OCI-LY1 (cell line): ENCODE measurements at regions not wholly inside any gene's neighbourhood (a gene's known extent, or its start where the extent isn't known, plus 50 kb on each side); places are given as distances from the start of the nearest gene placed in this dataset.

Experiments
- H2AFZ ChIP-seq: fragments of 200-600 bp; sonication (generic), shearing (Covaris generic); 2 replicates; pipeline ENCODE4 v1.6.0; 2014; ENCODE audit warnings: antibody characterized with exemption, mild to moderate bottlenecking, low read length
- H3F3A ChIP-seq: fragments of 200-600 bp; sonication (generic), shearing (Covaris generic); 2 replicates; pipeline ENCODE4 v1.6.0; 2014; ENCODE audit warnings: mild to moderate bottlenecking, antibody characterized with exemption, low read length, moderate library complexity; ENCODE audit not compliant: insufficient read depth
- H3K27ac ChIP-seq: fragments of 200-600 bp; sonication (generic); 2 replicates; pipeline ENCODE4 v1.5.1; 2014; ENCODE audit warnings: low read length, mixed run types, mild to moderate bottlenecking, low read depth; ENCODE audit not compliant: poor library complexity, severe bottlenecking
- H3K27me3 ChIP-seq: fragments of 200-600 bp; sonication (generic); 2 replicates; pipeline ENCODE4 v1.6.0; 2014; ENCODE audit warnings: antibody characterized with exemption, mild to moderate bottlenecking, low read length, moderate library complexity; ENCODE audit not compliant: insufficient read depth
- H3K36me3 ChIP-seq: fragments of 200-600 bp; sonication (generic); 2 replicates; pipeline ENCODE4 v1.6.1; 2014; ENCODE audit warnings: mild to moderate bottlenecking, antibody characterized with exemption, low read length, moderate library complexity, mixed read lengths; ENCODE audit not compliant: insufficient read depth
- H3K4me1 ChIP-seq: fragments of 200-600 bp; sonication (generic); 2 replicates; pipeline ENCODE4 v1.5.1; 2014; ENCODE audit warnings: mild to moderate bottlenecking, low read length, moderate library complexity; ENCODE audit not compliant: insufficient read depth, severe bottlenecking
- H3K4me2 ChIP-seq: fragments of 200-600 bp; sonication (generic), shearing (Covaris generic); 2 replicates; pipeline ENCODE4 v1.6.1; 2014; ENCODE audit warnings: low read length
- H3K4me3 ChIP-seq: fragments of 200-600 bp; sonication (generic); 2 replicates; pipeline ENCODE4 v1.5.1; 2014; ENCODE audit warnings: low read length, low read depth, mild to moderate bottlenecking, mixed read lengths; ENCODE audit not compliant: poor library complexity, severe bottlenecking
- H3K79me2 ChIP-seq: fragments of 200-600 bp; shearing (Covaris generic); 2 replicates; pipeline ENCODE4 v1.6.1; 2016; ENCODE audit warnings: mixed run types, low read length, mixed read lengths; ENCODE audit not compliant: insufficient read depth
- H3K9ac ChIP-seq: fragments of 200-600 bp; sonication (generic), shearing (Covaris generic); 2 replicates; pipeline ENCODE4 v1.6.1; 2014; ENCODE audit warnings: mild to moderate bottlenecking, low read length, mixed read lengths
- H3K9me2 ChIP-seq: fragments of 200-600 bp; sonication (generic), shearing (Covaris generic); 2 replicates; pipeline ENCODE4 v1.6.1; 2014; ENCODE audit warnings: low read depth, mild to moderate bottlenecking, low read length, mixed read lengths
- H3K9me3 ChIP-seq: fragments of 200-600 bp; shearing (Covaris generic); 2 replicates; pipeline ENCODE4 v1.6.1; 2014; ENCODE audit warnings: low read length, mixed read lengths
- H4K20me1 ChIP-seq: fragments of 200-600 bp; sonication (generic), shearing (Covaris generic); 2 replicates; pipeline ENCODE4 v1.6.0; 2016; ENCODE audit warnings: mild to moderate bottlenecking, low read length; ENCODE audit not compliant: insufficient read depth
- CTCF ChIP-seq: fragments of 200-600 bp; sonication (generic), shearing (Covaris generic); IDR thresholded peaks from 2 replicates; pipeline ENCODE4 v1.5.1; 2017; ENCODE audit warnings: mild to moderate bottlenecking, antibody characterized with exemption, low read length, moderate library complexity, mixed read lengths
- EZH2 ChIP-seq: fragments of 200-600 bp; sonication (generic), shearing (Covaris generic); IDR thresholded peaks from 2 replicates; pipeline ENCODE4 v1.8.0; 2017; ENCODE audit warnings: borderline replicate concordance, mixed run types, mild to moderate bottlenecking, antibody characterized with exemption, low read length, moderate library complexity, mixed read lengths

- Histone ChIP-seq H3K9ac (no peak overlapping the region), H3K4me2 (no peak overlapping the region), H4K20me1 (no peaks in the 10 kb centered on the region), H3K4me1 (no peaks in the 10 kb centered on the region), H3K27me3 (no peaks in the 10 kb centered on the region), H3K79me2 (no peaks in the 10 kb centered on the region), H2AFZ (no peak overlapping the region), H3F3A (no peaks in the 10 kb centered on the region), H3K9me2 (no peaks in the 10 kb centered on the region), H3K9me3 (no peaks in the 10 kb centered on the region), H3K4me3 (no peak overlapping the region), H3K27ac (no peak overlapping the region), H3K36me3 (no peaks in the 10 kb centered on the region)
- TF ChIP-seq CTCF (no peak), EZH2 (no peak)
Measured at GRCh38 chr9:73037613-73038012, 84.8 kb upstream of the ALDH1A1 start.

GRCh38 chr9:73034962-73035361 lies 82.1 kb upstream of the ALDH1A1 start:
- H3K9me3 ChIP-seq = no peaks in the 10 kb centered on the region
- no peak overlapping the region for H3K27ac ChIP-seq
- no peaks in the 10 kb centered on the region for H3K27me3 ChIP-seq
- H3K4me2 ChIP-seq = no peak overlapping the region
- H3K79me2 ChIP-seq = no peaks in the 10 kb centered on the region
- H3F3A ChIP-seq = no peaks in the 10 kb centered on the region
- no peaks in the 10 kb centered on the region for H4K20me1 ChIP-seq
- H3K36me3 ChIP-seq = no peaks in the 10 kb centered on the region
- H3K9ac ChIP-seq = no peak overlapping the region
- H3K9me2 ChIP-seq = no peaks in the 10 kb centered on the region
- H3K4me1 ChIP-seq = no peaks in the 10 kb centered on the region
- H3K4me3 ChIP-seq = no peak overlapping the region
- H2AFZ ChIP-seq = no peak overlapping the region
- TF ChIP-seq CTCF = no peak
- no peak for TF ChIP-seq EZH2

- H3K79me2 ChIP-seq = no peaks in the 10 kb centered on the region
- no peak for TF ChIP-seq EZH2
- no peak for TF ChIP-seq CTCF
- no peaks in the 10 kb centered on the region for H4K20me1 ChIP-seq
- no peaks in the 10 kb centered on the region for H3K9me2 ChIP-seq
- no peaks in the 10 kb centered on the region for H3K36me3 ChIP-seq
- H3K4me2 ChIP-seq = no peak overlapping the region
- no peak overlapping the region for H2AFZ ChIP-seq
- H3K4me1 ChIP-seq = no peaks in the 10 kb centered on the region
- H3K27ac ChIP-seq = no peak overlapping the region
- no peaks in the 10 kb centered on the region for H3K9me3 ChIP-seq
- no peak overlapping the region for H3K9ac ChIP-seq
- H3K27me3 ChIP-seq = no peaks in the 10 kb centered on the region
- H3F3A ChIP-seq = no peaks in the 10 kb centered on the region
- no peak overlapping the region for H3K4me3 ChIP-seq
Measured at GRCh38 chr9:73031350-73031749, 78.5 kb upstream of the ALDH1A1 start.
